HPDE6-E6E7 (cell line): ENCODE measurements at regions not wholly inside any gene's neighbourhood (a gene's known extent, or its start where the extent isn't known, plus 50 kb on each side); places are given as distances from the start of the nearest gene placed in this dataset.
"Not testable (repeated sequence)": the region's sequence is repeated elsewhere in the genome, so short reads cannot be mapped to it uniquely, and the experiment has no call there.

Source experiments
- DNase-seq: peaks from one replicate; pipeline ENCODE4 v3.0.0; 2011; ENCODE audit warnings: missing footprints; ENCODE audit errors: extremely low spot score

- DNase-seq: not testable (repeated sequence)
Measured at GRCh38 chr5:53268241-53268640, 158.7 kb upstream of the MOCS2 start.

DNA sequence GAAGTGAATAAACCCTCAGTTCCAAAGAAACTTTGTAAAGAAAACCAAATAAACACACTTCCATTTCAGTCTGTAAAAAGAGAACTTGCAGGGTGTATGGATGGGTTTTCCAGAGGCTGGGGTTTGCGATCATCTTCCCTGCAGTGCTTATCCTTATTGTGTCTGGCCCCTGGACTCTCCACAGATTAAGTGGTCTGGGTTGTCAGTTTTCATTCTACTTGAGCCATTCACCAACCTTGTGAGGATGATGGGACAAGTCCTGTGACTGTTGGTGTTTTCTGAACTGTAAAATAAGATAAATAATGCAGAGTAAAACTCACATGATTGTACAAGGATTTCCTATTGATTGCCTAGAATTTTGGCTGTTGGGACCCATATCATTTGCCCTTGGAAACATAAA lies 166.1 kb upstream of the MOCS2 start:
- DNase-seq: no peak

GRCh38 chr5:53276825-53277224 lies 167.3 kb upstream of the MOCS2 start:
- no peak for DNase-seq

GRCh38 chr5:53277491-53277890 lies 167.9 kb upstream of the MOCS2 start:
- no peak for DNase-seq

GRCh38 chr5:53287573-53287972 lies 178.0 kb upstream of the MOCS2 start:
- no peak for DNase-seq

GRCh38 chr5:53288511-53288910 lies 179.0 kb upstream of the MOCS2 start:
- DNase-seq: peak; percentile 68

GRCh38 chr5:53291047-53291446 lies 181.5 kb upstream of the MOCS2 start:
- no peak for DNase-seq

GRCh38 chr5:53291528-53291927 lies 182.0 kb upstream of the MOCS2 start:
- DNase-seq: no peak

DNA sequence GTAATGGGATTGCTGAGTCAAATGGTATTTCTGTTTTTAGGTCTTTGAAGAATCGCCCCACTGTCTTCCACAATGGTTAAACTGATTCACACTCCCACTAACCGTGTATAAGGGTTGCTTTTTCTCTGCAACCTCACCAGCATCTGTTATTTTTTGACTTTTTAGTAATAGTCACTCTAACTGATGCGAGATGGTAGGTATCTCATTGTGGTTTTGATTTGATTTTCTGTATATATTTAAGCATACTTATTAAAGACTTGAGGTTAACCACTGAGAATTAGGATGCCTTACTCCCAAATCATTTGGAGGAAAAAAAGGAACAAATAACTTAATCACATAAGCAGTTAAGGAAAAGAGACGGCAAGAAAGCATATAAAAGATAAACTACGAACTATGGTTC lies 181.6 kb upstream of the FST start:
- DNase-seq: no peak

DNA sequence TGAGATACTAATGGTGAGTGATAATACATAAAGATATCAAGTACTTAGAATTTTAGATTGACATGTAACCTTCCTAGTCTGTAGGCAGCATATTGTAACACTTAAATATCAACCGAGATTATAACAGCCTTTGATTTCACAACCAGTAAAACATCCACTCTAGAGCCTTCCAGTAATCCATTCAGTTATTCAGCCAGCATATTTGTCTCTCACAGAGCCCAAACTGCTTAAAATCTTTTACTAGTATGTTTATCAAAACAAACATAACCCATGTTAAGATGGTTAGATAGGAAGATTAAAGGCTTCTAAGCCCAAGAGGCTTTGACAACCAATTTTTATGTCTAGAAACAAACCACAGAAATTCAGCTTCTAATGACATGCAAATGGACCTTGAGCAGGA lies 177.9 kb upstream of the FST start:
- no peak for DNase-seq

- DNase-seq: peak; percentile 79
Measured at GRCh38 chr5:53303105-53303504, 177.3 kb upstream of the FST start.

DNA sequence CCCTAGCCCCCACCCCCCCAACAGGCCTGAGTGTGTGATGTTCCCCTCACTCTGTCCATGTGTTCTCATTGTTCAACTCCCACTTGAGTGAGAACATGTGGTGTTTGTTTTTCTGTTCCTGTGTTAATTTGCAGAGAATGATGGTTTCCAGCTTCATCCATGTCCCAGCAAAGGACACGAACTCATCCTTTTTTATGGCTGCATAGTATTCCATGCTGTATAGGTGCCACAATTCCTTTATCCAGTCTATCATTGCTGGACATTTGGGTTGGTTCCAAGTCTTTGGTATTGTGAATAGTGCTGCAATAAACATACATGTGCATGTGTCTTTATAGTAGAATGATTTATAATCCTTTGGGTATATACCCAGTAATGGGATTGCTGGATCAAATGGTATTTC lies 175.1 kb upstream of the FST start:
- not testable (repeated sequence) for DNase-seq

DNA sequence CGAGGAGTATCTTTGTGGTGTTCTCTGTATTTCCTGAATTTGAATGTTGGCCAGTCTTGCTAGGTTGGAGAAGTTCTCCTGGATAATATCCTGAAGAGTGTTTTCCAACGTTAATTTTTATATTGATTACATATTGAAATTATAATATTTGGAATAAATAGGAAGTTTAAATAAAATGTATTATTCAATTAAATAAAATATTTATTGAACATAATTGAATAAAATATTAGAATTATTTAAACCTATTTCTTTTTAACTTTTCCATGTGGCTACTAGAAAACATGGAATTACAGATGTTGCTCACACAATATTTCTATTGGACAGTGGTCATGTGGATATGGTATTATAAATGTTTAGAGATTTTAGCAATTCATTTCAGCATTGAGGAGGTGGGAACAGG lies 170.8 kb upstream of the FST start:
- no peak for DNase-seq

GRCh38 chr5:53311681-53312080 lies 168.7 kb upstream of the FST start:
- DNase-seq: no peak

DNA sequence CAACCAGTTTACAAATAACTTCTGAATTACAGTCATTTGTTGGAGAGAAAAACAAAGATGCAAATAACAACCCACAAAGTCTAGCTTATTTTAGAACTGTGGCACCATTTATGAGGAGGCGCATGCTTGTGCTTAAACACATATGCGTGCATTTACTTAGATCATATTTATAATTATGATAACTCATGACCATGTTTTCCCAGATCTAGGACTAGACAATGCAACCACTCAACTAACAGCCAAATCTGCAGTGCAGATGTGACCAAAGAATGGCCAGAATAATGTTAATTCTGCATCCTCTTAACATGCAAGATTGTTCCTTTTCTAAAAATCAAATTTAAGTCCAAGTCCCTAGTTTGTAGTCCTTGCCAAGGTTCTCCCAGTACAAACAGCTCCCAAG lies 167.3 kb upstream of the FST start:
- no peak for DNase-seq

GRCh38 chr5:53318303-53318702 lies 162.1 kb upstream of the FST start:
- DNase-seq: no peak

DNA sequence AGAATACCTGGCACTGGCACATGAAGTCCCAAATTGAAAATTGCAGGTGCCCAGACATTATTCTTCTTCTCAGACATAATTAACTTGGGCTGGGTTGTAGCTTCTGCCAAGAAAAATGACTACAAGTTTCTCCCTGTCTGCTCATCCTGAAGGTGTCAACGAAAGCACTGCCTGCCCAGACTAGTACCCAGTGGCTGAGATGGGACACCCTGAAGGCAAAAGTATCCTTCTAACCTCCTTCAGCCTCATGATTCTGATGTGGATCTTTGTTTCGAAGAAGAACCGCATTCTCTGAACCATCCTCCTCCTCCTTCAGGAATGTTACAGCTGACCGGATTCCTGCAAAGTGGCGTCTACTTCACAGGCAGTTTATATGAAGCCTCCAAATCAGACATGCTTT lies 161.1 kb upstream of the FST start:
- DNase-seq: no peak

DNA sequence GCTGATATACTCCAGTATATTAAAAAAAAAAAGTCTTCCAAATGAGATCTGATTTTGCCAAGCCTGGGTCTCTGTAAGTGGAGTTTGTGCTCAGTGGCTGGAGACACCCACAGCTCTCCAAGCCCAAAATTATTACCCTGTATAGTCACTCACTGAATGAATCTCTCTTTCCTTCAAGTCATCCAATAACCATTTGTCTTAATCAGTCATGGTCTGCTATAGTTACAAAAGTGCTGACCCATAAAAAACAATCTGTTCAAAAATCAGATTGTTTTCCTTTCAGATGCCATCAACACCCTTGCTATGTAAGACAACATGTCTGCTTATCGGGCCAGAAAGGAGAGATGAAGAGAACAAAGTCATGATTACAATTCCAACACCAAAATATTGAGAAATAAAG lies 159.4 kb upstream of the FST start:
- no peak for DNase-seq

- no peak for DNase-seq
Measured at GRCh38 chr5:53321721-53322120, 158.7 kb upstream of the FST start.

GRCh38 chr5:53322257-53322656 lies 158.2 kb upstream of the FST start:
- no peak for DNase-seq

DNA sequence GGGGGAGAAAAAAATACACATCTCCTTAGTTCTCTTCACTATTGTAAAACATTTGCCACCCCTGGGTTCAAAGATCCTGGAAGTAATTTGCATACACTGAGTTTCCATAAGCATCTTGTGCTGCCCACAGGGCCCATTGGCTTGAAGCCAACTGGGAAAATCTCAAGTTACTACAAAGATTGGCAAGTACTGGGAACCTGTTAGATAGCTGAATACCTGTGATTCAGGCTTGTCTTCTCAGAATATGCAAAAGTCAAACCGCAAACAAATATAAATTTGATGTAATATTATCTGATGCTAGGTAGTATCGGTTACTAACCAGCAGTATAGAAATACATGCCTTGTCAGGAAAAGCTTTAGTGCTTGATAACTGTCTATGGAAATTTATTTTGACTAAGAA lies 156.9 kb upstream of the FST start:
- no peak for DNase-seq

GRCh38 chr5:53323943-53324642 lies 156.3 kb upstream of the FST start:
- DNase-seq: peak; percentile 54

DNA sequence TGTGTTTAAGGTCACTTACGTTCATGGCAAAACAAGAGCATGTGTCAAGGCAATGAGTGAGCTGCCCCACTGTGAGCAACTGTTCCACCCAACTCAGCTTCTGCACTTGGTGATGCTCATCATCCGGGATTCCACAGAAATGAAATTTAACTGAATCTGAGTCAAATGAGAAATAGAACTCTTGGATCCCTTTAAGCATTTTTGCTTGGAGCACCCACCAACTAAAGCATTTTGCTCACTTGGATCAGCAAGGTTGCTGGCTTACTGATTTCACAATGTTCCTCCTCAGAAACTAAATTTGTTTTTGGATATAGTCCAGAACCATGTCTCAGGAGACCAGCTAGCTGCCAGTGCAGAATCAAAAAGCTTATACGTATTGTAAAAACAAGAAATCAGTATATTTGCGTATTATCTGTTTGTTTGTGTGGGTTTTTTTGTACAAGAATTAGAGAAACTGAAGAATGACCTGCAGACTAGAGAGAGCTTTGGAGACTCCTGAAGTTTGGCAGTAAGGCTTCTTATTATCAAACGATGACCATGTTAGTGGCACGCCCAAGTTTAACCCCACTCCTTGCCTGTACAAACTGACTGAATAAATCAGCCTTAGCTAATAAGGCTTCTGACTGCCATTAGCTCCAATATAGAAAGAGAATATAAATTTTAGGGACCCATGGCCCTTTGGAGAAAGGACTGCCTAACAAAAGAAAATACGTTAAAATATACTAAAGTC lies 153.8 kb upstream of the FST start:
- no peak for DNase-seq
